ENCODE measurements at regions not wholly inside any gene's neighbourhood (a gene's known extent, or its start where the extent isn't known, plus 50 kb on each side); places are given as distances from the start of the nearest gene placed in this dataset.

DNA sequence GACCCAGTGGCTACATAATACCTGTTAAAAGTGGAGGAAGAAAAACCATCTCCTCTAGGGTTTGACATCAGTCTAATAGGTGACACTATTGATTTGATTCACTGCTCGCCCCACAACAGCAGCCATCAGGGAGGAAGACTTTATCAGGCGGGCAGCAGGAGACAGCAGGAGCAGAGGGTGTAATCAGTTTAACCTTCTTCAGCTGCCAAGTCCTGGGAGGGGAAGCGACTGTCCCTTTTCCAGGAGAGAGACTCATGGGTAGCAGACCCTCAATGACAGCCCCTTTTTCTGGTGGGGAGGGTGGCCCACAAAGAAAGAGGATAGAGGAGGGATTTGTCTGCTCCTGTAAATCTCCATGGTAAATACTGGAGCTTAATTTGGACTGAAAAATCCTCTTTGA lies 291.8 kb downstream of the HAPSTR1 start:
- no peak for DNase-seq

DNA sequence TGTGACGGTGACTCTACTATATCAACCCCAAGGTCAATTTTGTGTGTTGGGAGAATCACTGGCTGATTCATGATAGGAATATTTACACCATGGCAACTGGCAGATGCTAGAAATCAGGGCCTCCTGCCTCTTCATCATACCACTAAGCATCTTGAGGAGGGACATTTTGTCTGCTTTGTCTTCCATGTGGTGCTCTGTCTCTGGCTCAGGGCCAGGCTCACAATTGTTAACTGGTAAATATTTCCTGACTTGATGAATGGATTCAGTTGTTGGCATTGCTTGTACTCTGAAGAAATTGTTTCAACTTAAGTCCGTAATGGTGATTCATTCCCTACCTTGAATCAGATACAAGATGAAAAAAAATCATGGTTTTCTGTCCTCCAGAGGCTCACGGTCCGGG lies 292.7 kb downstream of the HAPSTR1 start:
- DNase-seq = no peak

DNA sequence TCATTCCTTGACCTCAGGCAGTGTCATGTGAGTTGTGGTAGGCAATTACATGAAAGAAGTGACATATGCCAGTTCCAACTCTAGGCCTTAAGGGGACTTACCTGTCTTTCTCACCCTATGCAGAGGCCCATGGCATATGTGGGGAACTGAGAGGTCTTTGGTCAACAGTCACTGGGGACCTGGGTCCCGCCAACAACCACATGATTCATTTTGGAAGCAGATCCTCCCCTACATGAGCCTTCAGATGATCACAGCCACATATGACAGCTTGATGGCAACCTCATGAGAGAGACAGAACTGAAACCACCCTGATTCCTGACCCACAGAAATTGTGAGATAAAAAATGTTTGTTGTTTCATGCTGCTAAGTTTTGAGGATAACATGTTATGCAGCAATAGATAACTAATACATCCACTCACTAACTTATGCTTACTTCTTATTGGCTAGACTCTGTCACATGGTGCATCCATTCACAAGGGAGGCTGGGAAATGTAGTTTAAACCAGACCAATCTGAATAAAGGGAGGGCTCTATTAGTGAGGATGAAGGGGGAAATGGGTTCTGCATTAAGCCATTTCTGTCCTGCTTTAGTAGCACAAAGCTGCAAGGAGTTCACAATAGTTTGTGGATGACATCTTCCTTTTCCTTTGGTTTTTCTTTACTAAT lies 298.2 kb downstream of the HAPSTR1 start:
- no peak for DNase-seq

DNA sequence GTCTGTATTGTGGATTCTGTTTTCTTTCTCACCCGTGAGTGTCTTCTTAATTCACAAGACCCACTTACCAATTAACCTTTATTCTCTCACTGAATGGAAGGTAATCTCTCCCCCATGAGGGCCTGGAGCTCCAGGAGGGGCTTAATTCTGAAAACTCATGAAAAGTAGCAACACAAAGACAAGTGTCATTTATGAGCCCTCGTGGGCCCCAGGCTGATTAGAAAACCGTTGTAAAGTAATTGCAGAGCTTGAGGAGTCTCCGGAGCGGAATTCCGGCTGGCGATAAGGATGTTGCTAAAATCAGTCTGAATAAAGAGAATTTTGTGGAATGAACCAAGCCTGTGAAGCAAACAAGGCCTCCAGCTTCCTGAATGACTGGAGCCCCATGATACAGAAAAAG lies 301.5 kb downstream of the HAPSTR1 start:
- DNase-seq = no peak

DNA sequence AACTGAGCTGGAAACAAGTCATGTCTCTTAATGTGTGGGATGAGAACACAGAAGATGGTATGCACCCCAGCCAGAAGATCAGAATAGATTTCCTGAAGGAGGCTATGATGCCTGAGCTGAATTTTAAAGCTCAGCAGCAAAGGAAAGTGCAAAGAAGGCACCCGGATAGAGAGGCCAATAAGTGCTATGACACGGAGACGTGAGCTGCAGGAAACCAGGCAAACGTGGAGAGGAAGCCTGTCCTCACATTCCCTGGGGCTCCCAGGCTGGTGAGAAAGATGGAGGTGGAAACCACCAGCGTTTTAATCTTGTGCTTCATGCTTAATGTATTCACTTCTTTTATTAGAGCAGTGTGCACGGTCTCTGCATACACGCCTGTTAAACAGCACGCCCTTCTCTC lies 302.1 kb downstream of the HAPSTR1 start:
- DNase-seq = no peak

DNA sequence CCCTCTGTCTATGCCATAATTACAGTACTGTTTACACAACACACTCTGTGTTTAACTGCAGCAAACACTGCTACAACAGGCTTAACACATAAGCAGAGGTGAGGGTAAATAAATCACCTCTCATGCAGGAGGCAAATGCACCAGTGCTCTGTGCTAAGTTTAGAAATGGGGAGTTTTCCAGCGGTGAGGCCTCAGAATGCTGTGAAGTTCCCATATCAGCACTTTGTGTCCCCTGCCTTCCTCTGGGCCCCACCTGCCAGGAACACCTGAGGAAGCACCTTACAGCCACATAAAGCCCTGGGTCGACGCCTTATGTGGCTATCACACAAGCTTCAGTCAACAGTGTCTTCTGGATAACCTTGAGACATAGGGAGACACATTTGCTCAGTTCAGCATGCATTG lies 304.5 kb downstream of the HAPSTR1 start:
- DNase-seq = no peak

DNA sequence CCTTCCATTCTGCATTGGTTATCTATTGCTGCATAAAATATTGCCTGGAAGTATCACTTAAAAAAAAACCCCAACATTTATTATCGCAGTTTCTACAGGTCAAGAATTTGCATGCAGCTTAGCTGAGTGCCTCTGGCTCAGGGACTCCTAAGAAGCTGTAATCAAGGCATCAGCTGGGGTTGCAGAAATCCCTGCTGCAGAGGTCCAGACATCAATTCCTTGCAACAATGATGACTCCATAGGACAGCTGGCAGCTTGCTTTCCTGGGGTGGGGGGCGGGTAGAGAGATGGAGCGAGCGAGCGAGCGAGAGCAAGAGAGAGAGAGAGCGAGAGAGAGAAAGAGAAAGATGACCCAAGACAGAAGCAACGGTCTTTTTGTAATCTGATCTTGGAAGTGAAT lies 308.1 kb downstream of the HAPSTR1 start:
- DNase-seq = no peak

DNA sequence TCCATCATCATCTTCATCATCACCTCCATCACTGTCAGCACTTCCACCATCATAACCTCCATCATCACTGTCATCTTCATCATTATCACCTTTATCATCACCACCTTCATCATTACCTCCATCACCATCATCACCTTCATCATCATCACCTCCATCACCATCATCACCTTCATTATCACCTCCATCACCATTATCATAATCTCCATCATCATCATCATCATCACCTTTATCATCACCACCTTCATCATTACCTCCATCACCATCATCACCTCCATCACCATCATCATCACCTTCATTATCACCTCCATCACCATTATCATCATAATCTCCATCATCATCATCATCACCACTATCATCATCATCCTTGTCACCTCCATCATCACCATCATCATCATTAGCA lies 309.7 kb downstream of the HAPSTR1 start:
- DNase-seq = no peak

DNA sequence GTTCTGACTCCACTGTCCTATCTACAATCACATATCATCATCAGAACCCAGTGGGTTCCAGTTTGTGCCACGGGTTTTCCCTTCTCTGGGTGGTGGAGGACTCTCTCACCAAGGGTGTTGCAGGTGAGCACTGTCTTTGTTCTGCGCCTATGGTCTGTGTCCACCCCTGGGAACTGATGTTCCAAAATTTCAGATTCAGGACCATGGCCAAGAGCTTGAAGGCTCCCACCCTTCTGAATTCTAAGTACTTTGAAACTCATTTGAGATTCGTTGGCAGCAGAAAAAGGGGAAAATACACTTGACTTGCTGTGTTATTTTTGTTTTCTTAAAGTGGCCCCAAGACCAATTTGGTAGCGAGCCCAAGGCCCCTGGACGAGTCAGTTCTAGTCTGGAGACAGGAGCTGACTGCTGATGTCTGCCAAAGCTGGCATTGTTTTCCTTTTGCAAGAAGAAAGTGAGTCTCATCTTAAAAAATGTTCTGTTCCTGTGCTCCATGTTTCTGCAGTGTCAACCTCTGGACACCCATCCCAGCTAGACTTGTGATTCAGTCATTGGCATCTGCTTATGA lies 310.9 kb downstream of the HAPSTR1 start:
- no peak for DNase-seq

DNA sequence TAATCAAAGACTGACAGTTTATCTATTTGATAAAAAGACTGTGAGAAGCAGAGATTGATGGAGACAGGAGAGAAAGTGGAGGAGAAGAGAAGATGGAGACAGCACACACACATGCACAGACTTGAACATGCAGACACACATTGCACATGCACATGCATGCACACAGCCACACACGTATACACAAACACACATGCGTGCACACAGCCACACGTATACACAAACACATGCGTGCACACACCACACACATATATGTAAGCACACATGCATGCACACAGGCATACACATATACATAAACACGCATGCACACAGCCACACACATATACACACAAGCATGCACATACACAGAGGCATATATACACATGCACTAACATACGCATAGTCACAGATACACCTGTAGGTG lies 313.4 kb downstream of the HAPSTR1 start:
- DNase-seq = no peak

DNA sequence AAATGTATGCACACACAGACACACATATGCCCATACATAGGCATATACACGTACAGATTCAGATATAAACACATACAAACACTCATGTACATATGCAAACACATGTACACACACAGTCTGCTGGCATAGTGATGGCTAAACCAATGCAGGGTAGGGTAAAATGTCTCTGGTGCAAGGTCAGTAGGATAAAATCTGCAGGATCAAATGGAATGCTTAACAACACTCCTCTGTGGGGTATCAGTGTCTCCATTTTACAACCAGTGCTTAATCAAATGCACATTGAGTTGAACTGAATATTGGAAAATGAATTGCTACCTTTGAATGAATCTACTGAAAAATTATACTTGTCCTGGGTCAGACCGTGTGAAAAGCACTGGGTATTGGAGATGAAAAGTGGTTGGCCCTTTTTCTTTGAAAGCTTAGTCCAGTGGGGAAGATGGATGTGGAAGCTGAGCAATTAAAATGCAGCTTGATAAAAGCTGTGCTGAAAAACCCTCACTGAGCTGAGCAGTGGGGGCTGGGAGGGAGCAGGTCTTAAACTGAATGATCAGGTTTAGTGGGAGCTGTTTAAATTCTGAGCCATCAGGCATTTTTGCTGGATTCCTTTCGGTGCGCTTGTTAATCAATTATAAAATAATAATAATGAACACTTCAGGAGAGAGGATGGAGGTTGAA lies 314.7 kb downstream of the HAPSTR1 start:
- no peak for DNase-seq

DNA sequence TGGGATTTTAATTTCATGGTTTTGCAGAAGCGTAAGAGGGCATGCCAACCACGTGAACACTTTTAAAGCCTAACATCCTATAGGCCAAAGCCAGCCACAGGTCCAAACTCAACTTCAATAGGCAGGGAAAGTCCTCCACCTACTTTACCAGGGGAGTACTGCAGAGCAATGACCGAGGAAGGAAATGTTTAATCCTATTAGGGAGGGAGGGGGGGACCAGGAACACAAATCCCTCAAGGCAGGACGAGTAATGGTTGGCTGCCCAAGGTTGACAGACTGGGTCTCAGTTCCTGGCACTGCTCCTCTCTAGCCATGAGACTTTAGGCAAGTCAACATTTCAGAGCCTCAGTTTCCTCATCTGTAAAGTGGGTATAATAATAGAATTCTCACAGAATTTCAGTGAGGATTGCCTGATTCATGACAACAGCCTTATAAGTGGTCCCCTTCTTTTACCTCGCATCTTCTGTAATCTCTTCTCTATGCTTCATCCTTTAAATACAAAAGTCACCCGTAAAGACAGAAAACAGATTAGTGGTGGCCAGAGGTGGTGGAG lies 315.8 kb downstream of the HAPSTR1 start:
- DNase-seq = no peak

DNA sequence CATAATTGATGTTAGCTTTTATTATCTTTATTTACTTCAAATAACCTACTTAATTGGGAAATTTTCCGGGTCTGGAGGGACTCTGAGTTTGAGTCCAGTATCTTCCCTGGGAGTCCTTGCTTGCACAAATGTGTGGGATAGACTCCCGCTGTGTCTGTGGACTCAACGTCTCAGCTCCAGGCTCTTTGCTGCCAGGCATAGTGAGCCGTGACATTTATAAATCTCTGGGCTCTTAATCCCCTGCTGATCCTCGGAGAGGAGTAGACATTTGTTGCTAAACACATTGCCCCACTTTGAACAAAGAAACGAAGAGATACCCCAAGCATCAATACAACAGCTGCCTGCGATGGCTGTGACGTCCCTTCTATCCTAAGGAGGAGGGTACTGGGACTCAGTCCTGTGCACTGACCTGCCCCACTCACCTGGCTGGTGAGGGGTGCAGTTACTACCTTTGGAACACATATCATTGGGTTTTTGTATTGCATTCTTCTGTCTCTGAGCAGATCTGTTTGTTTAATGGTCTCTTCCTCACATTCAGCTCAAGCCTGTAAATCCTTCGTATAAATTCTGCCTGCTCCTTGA lies 316.9 kb downstream of the HAPSTR1 start:
- no peak for DNase-seq

DNA sequence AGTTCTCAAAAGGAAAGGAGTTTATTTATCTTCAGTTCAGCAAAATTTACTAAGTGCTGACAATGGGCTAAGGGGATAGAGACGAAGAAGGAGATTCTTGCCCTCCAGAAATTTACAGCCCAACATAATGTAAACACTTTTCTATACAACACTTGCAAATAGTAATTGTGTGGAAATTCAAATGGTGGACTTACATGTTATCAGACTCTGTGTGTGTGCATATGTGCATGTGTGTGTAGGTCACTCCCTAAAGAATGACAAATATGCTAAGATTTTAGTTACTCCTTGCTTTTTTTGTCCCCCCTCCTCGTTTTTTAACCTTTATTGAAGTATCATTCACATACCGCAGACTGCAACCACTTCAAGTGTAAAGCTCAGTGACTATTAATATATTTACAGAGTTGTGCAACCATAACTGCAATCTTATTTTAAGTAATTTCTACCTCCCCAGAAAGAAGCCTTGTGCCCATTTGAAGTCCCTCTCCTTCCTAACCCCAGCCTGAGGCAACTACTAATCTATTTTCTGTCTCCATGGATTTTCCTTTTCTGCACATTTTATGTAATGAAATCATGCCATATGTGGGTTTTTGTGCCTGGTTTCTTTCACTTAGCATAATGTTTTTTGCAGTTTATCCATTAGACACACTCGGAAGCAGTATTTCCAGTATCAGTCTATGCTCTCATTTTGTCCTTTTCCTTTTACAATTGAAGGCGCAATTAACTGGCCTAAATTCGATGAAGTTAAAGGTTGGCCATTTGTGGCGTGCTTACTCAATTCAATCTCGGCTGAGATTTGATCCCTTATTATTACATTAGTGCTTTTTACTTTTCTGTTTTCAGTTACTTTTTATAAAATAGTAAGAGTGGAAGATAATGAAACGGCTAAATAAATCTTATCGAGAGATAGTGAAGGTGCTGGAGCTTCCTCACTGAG lies 318.4 kb downstream of the HAPSTR1 start:
- DNase-seq = no peak

DNA sequence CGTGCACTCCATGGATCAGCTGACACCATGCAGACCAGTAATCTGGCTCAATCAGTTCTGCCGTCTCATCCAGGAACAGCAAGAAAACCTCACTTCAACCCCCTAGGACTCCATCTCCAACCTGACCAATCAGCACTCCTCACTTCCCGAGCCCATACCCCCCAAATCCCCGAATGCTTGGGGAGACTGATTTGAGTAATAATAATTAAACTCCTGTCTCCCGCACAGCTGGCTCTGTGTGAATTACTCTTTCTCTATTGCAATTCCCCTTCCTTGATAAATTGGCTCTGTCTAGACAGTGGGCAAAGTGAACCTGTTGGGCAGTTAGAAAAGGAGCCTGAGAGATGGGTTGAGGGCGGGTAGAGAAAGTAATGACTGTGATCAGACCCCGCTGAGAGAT lies 320.0 kb downstream of the HAPSTR1 start:
- no peak for DNase-seq

DNA sequence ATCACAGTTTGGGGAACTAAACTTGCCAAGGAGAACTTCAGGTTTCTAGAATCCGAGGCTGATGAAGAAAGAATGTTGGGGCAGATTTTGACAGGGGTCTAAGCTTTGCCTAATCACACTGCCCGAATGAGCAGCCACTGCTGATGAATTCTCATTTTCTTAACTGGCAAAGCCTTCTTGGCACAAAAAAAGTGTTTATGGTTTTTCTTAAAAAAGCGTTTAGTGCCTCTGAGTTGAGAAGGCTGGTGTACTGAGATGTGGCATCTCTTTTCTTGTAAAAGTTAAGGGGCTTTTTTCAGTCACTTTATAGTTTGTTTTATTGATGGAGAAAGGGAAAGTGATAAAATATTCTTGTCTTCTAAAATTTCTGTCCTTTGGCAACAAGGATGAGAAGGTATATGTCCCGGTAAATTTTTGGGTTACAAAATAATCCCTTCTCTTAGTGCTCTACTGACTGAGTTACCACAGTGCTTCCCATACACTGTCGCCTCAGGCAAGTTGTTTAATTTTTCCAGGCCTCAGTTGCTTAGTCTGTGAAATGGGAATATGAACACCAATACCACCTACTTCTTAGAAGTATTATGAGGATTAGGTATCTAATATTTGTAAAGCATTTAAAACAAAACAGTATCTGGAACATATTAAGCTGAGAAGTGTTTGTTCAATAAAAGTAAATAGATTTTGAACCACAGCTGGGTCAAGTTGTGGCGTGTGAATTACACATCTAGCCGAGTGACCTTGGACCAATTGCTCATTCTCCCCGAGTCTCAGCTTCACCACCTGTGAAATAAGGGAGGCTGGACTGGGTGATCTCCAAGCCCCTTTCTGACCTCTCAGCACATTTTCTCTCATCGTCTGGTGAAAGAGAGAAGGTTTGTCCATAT lies 320.8 kb downstream of the HAPSTR1 start:
- DNase-seq = no peak

DNA sequence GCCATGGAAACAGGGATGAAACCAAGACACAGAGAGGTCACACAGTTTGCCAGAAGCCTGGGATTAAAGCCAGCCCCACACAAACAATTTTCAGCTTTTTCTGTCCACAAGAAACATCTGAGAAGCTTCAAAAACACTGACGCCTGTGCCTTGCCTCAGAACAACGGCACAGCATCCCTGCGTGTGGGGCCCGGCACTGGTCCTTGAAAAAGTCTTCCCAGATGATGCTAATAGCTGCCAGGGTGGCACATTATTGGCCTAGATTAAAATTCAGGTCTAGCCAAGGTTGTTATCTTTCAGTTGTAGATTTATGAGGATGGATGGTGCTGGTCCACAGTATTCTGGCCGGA lies 321.4 kb downstream of the HAPSTR1 start:
- DNase-seq = no peak

DNA sequence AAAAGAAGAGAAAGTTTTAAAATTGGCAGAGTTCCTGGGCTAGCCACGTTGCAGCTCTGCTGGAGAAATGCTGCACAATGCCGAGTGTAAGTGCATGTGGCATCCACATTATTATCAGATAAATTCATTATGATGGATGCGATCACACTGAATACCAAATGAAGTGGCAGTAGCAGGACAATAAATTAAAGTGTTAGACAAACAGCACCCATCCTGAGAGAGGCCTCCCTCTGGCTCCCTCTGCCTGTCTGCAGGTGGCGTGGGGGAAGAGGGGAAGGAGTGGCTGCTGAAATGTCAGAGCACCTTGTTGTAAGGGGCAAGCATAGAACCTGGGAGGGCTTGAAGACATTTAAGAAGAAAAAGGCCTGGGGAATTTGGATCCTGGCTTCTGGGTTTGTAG lies 324.1 kb downstream of the HAPSTR1 start:
- DNase-seq = no peak

DNA sequence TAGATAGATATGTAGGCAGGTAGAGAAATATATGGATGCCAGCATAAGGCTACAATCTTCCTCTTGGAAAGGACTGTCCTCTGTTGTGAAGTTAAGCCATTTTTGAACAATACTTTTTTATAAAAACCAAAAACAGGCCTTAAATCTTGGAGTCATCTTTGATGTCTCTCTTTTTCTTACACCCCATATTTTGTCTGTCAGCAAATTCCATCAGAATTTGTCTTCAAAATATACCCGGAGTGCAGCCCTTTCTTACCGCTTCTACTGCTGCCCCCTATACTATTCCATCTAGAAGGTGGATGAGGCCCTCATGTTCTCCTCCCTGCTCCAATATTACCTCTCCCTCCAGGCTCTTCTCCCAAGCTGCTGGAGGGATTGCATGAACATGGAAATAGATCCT lies 326.5 kb downstream of the HAPSTR1 start:
- DNase-seq = no peak

DNA sequence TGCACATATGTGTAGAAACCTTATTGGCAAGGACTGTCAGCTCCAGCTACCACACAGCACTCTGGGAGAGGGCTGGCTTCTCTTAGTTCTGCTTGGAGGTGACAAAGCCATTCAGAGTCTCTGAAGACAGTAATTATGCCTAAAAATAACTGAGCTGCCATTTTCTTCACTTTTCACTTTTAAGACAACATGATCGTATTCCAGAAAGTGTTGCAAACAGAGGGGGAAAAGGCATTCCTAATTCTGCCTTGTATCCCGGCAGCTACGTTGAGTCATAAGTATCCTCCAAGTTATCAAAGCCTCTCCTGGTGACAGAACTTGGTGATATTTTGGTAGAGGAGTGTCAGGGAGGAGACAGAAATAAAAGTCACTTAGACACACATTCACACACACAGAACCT lies 327.7 kb downstream of the HAPSTR1 start:
- DNase-seq = no peak

DNA sequence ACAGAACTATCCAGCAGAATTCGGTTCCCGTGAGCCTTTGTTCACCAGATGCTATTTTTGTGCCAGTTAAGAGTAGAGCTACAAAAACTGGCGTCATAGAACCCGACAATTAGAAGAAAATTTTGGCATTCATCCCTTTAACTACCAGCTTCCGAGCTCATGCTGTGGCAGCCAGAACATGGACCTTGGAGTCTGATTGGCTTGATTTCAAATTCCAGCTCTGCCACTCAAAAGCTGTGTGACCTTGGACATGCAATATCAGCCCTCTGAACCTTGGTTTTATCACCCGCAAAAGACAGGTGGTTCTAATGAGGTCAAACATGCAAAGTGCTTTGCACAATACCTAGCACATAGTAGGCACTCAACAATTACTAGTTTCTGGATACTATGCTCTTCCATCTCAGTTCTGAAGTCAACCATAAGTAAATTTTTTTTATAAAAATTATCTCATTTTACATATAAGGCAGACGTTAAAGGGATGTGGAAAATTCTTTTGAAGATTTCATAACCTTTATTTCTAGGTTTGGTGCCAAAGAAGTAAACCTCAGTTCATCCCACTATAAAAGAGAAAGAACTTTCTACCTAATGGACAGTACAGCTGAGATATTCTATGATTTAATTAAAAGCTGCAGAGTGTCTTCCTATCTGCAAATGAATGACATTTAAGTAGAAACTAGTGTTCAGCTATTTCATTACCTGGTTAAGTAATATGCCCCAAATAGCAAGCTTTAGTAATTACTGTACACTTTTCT lies 331.5 kb downstream of the HAPSTR1 start:
- no peak for DNase-seq
